ENCODE measurements at regions not wholly inside any gene's neighbourhood (a gene's known extent, or its start where the extent isn't known, plus 50 kb on each side); places are given as distances from the start of the nearest gene placed in this dataset.

GRCh38 chr20:56788671-56789610 lies 159.8 kb downstream of the TFAP2C start:
- WGBS, 2 experiments (ENCODE audit: insufficient coverage in 1 of 2, insufficient read length in 1 of 2): 89 to 94% methylated on average over 3 to 5 of the region's 6 CpGs
- no peak for DNase-seq

GRCh38 chr20:56793916-56794315 lies 164.8 kb downstream of the TFAP2C start:
- H3K9me3 Mint-ChIP-seq: peaks cover 9% of the 10 kb centered on the region
- no peak overlapping the region for H3K27ac Mint-ChIP-seq
- Histone ChIP-seq H3K27ac (ENCODE audit: low read depth, low read length) (no peak overlapping the region), H3K4me1 (ENCODE audit: control insufficient read depth, insufficient read depth, low read length) (no peaks in the 10 kb centered on the region), H3K9me3 (ENCODE audit: control insufficient read depth, low read length) (peaks cover 6% of the 10 kb centered on the region), H3K27me3 (ENCODE audit: control insufficient read depth, insufficient read depth, low read length, poor library complexity, severe bottlenecking) (no peaks in the 10 kb centered on the region), H3K9ac (ENCODE audit: extremely low read depth, low read length, poor library complexity, severe bottlenecking) (no peak overlapping the region), H3K36me3 (ENCODE audit: control insufficient read depth, insufficient read depth, low read length) (no peaks in the 10 kb centered on the region), H3K4me3 (ENCODE audit: low read length) (no peak overlapping the region)
- no peak for TF ChIP-seq CTCF (conservative IDR thresholded peaks at IDR 0.05)
- 91 to 100% methylated on average over 2 to 6 of the region's 7 CpGs for WGBS, 2 experiments (ENCODE audit: insufficient coverage in 1 of 2, insufficient read length in 1 of 2)
- no peaks in the 10 kb centered on the region for H3K4me1 Mint-ChIP-seq
- no peak for DNase-seq
- no peaks in the 10 kb centered on the region for H3K36me3 Mint-ChIP-seq (ENCODE audit: low read depth)
- H3K4me3 Mint-ChIP-seq: no peak overlapping the region
- H3K27me3 Mint-ChIP-seq (ENCODE audit: insufficient read depth): peaks cover 18% of the 10 kb centered on the region

More at GRCh38 chr20:56788671-56789610, 159.8 kb downstream of the TFAP2C start:
- Mint-ChIP-seq H3K4me1 (no peaks in the 10 kb centered on the region), H3K4me3 (no peak overlapping the region), H3K27me3 (ENCODE audit: insufficient read depth) (peaks cover 10% of the 10 kb centered on the region), H3K27ac (no peak overlapping the region), H3K36me3 (ENCODE audit: low read depth) (no peaks in the 10 kb centered on the region), H3K9me3 (no peaks in the 10 kb centered on the region)
- no peak overlapping the region for H3K4me3 ChIP-seq (ENCODE audit: low read length)
- no peak for TF ChIP-seq CTCF (conservative IDR thresholded peaks at IDR 0.05)
- no peaks in the 10 kb centered on the region for H3K27me3 ChIP-seq (ENCODE audit: control insufficient read depth, insufficient read depth, low read length, poor library complexity, severe bottlenecking)
- H3K36me3 ChIP-seq (ENCODE audit: control insufficient read depth, insufficient read depth, low read length): no peaks in the 10 kb centered on the region
- no peak overlapping the region for H3K27ac ChIP-seq (ENCODE audit: low read depth, low read length)
- H3K9ac ChIP-seq (ENCODE audit: extremely low read depth, low read length, poor library complexity, severe bottlenecking): no peak overlapping the region
- no peaks in the 10 kb centered on the region for H3K9me3 ChIP-seq (ENCODE audit: control insufficient read depth, low read length)
- no peaks in the 10 kb centered on the region for H3K4me1 ChIP-seq (ENCODE audit: control insufficient read depth, insufficient read depth, low read length)

GRCh38 chr20:56795492-56795891 lies 166.4 kb downstream of the TFAP2C start:
- WGBS, 2 experiments (ENCODE audit: insufficient coverage in 1 of 2, insufficient read length in 1 of 2): 90% methylated on average over 2 of the region's 2 CpGs; no CpG with 5 or more reads in 1 of the 2 experiments
- no peaks in the 10 kb centered on the region for H3K4me1 Mint-ChIP-seq
- H3K9me3 Mint-ChIP-seq: peaks cover 12% of the 10 kb centered on the region
- no peak overlapping the region for H3K27ac ChIP-seq (ENCODE audit: low read depth, low read length)
- no peaks in the 10 kb centered on the region for H3K27me3 ChIP-seq (ENCODE audit: control insufficient read depth, insufficient read depth, low read length, poor library complexity, severe bottlenecking)
- DNase-seq: no peak
- H3K27me3 Mint-ChIP-seq (ENCODE audit: insufficient read depth): peaks cover 24% of the 10 kb centered on the region
- no peak overlapping the region for H3K27ac Mint-ChIP-seq
- no peak overlapping the region for H3K4me3 ChIP-seq (ENCODE audit: low read length)
- H3K4me3 Mint-ChIP-seq: no peak overlapping the region
- no peaks in the 10 kb centered on the region for H3K36me3 Mint-ChIP-seq (ENCODE audit: low read depth)
- H3K4me1 ChIP-seq (ENCODE audit: control insufficient read depth, insufficient read depth, low read length): no peaks in the 10 kb centered on the region
- H3K36me3 ChIP-seq (ENCODE audit: control insufficient read depth, insufficient read depth, low read length): no peaks in the 10 kb centered on the region
- no peak for TF ChIP-seq CTCF (conservative IDR thresholded peaks at IDR 0.05)
- peaks cover 10% of the 10 kb centered on the region for H3K9me3 ChIP-seq (ENCODE audit: control insufficient read depth, low read length)
- H3K9ac ChIP-seq (ENCODE audit: extremely low read depth, low read length, poor library complexity, severe bottlenecking): no peak overlapping the region

Measured in endodermal cell (in vitro differentiated cells).